Activated naive CD4-positive, alpha-beta T cell treated with anti-CD3 and anti-CD28 coated beads for 36 hours (primary cell): ENCODE measurements at regions not wholly inside any gene's neighbourhood (a gene's known extent, or its start where the extent isn't known, plus 50 kb on each side); places are given as distances from the start of the nearest gene placed in this dataset.

ENCODE experiments used
- CTCF ChIA-PET: fragments of 350-600 bp; sonication (Branson Sonifier 250); formaldehyde crosslinking; loops from one replicate; lab custom pipeline; 2021; ENCODE audit warnings: antibody characterized with exemption; lab: Charles Lee
- DNase-seq: peaks from one replicate; pipeline ENCODE4 v3.0.0-alpha.2; 2020
- H3K27ac Mint-ChIP-seq: one replicate; pipeline ENCODE4 v1.8.0; 2021; ENCODE audit warnings: mild to moderate bottlenecking, mixed read lengths
- H3K27me3 Mint-ChIP-seq: one replicate; pipeline ENCODE4 v1.8.0; 2021; ENCODE audit warnings: low read depth, mixed read lengths
- H3K36me3 Mint-ChIP-seq: one replicate; pipeline ENCODE4 v1.8.0; 2021; ENCODE audit warnings: low read depth, mixed read lengths
- H3K4me1 Mint-ChIP-seq: one replicate; pipeline ENCODE4 v1.8.0; 2021; ENCODE audit warnings: low read depth, mixed read lengths
- H3K4me3 Mint-ChIP-seq: one replicate; pipeline ENCODE4 v1.8.0; 2021; ENCODE audit warnings: mild to moderate bottlenecking, moderate library complexity, mixed read lengths
- H3K9me3 Mint-ChIP-seq: one replicate; pipeline ENCODE4 v1.8.0; 2021; ENCODE audit warnings: mixed read lengths
- intact Hi-C: fragments of 100-400 bp; cut with micrococcal nuclease; formaldehyde crosslinking; loops from one replicate; pipeline ENCODE4 v1.15.1; 2023

DNA sequence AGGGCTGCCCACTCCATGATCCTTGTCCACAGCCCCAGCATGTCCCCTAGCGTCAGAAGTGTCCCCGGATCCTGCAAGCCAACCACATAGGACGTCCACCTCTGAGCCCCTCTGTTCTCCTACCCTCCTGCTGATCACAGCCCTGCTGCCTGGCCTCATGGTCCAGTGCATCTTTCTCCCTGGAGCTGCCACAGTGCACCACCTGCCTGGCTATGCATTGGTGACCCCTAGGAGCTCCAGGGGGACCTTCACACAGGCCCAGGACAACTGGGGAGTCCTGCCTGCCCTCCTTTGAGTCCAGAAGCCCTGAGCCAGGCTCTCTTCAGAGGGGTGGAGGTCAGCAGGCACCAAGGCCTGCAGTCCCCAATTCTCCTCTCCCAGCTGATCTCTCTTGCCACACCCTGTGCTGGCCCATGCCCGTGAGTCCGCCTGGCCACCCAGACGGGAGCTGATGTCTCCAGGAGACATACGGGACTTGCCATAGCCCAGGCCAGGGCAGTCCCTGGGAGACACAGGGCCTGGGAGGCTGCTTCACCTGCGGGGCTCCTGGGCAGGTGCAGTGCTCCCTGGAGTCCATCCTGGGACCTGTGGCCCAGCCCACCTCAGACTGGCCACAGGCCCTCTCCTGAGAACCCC is 77.4 kb upstream of the RET start:
- intact Hi-C loops, result no loop called here
- Mint-ChIP-seq H3K4me1 (no peaks in the 10 kb centered on the region), H3K9me3 (no peaks in the 10 kb centered on the region), H3K27ac (no peak overlapping the region), H3K4me3 (no peak overlapping the region), H3K27me3 (no peaks in the 10 kb centered on the region), H3K36me3 (no peaks in the 10 kb centered on the region)
- DNase-seq, result no peak
- CTCF ChIA-PET, result no interaction called here

DNA sequence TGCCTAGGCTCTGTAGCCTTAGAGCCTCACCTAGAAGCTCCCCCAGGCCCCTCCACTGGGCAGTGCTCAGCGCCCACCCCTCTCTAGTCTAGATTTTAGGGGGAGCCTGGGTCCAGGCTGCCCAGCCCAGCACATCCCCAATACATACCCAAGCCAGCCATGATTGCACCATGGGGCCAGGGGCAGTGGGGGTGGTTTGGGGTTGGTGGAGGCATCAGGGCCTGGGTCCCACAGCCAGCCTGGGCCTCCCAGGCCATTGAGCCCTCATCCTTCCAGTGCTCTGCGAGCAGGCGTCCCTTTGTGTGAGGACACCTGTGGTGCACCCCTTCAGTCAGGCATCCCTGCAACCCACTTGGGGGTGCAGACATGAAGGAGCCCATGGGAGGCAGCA is 76.9 kb upstream of the RET start:
- intact Hi-C loops, result no loop called here
- no peak for DNase-seq
- Mint-ChIP-seq H3K4me3 (no peak overlapping the region), H3K4me1 (no peaks in the 10 kb centered on the region), H3K27me3 (no peaks in the 10 kb centered on the region), H3K27ac (no peak overlapping the region), H3K9me3 (no peaks in the 10 kb centered on the region), H3K36me3 (no peaks in the 10 kb centered on the region)
- CTCF ChIA-PET, result no interaction called here

DNA sequence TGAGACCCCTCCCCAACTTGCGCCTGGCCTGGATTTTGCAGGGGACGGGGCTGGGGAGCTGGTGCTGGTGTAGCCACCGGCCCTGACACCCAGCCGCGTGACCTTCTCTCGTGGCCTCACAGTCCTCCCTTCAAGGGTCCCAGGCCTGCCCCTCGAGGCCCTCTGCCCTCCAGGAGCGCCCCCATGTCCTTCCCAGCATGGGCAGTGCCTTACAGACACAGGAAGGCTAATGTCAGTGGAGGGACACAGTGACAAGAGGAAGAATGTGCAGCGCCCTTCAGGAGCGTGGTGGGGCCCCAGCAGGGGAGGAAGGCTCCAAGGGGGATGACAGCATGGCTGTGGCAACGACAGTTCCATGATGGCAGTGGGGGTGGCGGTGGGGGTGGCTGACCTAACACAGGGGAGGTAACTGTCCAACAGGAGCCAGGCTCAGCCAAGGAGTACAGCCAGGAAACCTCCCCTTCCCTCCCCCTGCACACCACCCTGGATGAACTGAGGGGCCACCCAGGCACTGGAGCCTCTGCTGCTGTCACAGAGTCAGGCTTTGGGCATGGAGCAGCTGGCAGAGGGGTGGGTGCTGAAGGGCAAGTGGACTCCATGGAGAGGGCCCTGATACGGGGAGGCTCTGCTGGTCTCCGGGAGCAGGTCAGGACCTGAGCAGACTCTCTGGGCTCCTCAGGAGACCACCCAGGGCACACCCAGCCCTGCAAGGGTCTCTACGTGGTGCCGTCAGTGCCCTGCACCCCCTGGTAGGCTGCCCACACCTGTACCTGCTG is 76.0 kb upstream of the RET start:
- no peak overlapping the region for H3K27ac Mint-ChIP-seq
- intact Hi-C loops, result no loop called here
- H3K36me3 Mint-ChIP-seq, result no peaks in the 10 kb centered on the region
- CTCF ChIA-PET, result no interaction called here
- H3K4me1 Mint-ChIP-seq, result no peaks in the 10 kb centered on the region
- DNase-seq, result no peak
- H3K27me3 Mint-ChIP-seq, result no peaks in the 10 kb centered on the region
- no peaks in the 10 kb centered on the region for H3K9me3 Mint-ChIP-seq
- no peak overlapping the region for H3K4me3 Mint-ChIP-seq

DNA sequence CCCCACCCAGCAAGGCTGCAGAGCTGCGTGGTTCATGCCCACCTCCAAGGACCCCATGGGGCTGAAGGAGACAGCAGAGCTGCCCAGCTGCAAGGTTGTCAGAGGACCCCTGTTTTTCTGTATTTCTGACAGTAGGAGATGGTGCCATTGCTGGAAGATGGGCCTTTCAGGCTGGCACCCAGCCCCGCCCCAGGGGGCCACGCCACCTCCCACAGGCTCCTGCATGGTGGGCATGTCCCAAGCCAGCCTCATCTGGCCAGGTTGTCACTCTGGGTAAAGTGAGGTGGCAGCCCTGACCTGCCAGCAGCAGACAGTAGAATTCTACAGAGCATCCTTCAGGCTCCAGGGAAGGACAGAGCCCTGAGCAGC is 75.5 kb upstream of the RET start:
- intact Hi-C loops, result no loop called here
- CTCF ChIA-PET, result no interaction called here
- no peaks in the 10 kb centered on the region for H3K9me3 Mint-ChIP-seq
- no peaks in the 10 kb centered on the region for H3K36me3 Mint-ChIP-seq
- no peaks in the 10 kb centered on the region for H3K27me3 Mint-ChIP-seq
- no peak overlapping the region for H3K4me3 Mint-ChIP-seq
- no peak overlapping the region for H3K27ac Mint-ChIP-seq
- H3K4me1 Mint-ChIP-seq, result no peaks in the 10 kb centered on the region
- no peak for DNase-seq

DNA sequence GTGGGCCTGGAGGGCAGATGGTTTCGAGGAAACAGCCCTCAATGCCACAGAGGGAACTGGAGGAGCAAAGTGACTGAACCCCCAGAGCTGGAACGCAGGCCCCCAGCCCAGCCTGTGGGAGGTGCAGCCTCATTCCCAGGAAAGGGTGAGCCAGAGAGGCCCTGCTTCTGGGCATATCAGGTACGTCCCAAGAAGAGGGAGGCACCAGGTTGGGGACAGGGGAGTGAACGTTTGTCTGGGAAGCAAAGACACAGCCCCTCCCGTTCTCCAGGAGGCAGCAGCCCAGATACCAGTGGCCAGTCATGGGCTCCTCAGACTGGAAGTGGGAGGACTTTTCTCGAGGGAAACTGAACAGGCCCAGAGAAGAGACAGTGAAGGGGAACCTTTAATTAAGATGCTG is 74.3 kb upstream of the RET start:
- H3K36me3 Mint-ChIP-seq, result no peaks in the 10 kb centered on the region
- no peaks in the 10 kb centered on the region for H3K4me1 Mint-ChIP-seq
- no peak overlapping the region for H3K4me3 Mint-ChIP-seq
- no peak for DNase-seq
- H3K27me3 Mint-ChIP-seq, result no peaks in the 10 kb centered on the region
- no peaks in the 10 kb centered on the region for H3K9me3 Mint-ChIP-seq
- CTCF ChIA-PET, result no interaction called here
- H3K27ac Mint-ChIP-seq, result no peak overlapping the region
- intact Hi-C loops, result no loop called here

DNA sequence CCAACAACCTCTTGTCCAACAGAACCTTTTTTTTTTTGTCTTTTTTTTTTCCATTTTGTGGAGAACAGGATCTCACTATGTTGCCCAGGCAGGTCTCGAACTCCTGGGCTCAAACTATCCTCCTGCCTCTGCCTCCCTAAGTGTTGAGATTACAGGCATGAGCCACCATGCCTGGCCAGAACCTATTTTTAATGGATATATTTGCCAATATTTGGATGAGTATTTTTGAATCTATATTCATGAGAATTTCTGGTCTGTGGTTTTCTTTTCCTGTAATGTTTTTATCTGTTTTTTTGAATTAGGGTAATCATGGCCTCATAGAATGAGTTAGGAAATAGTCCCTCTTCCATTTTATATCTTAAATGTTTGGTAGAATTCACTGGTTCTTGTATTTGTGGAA is 70.4 kb upstream of the RET start:
- H3K27ac Mint-ChIP-seq, result no peak overlapping the region
- H3K36me3 Mint-ChIP-seq, result peaks cover 2% of the 10 kb centered on the region
- H3K27me3 Mint-ChIP-seq, result peaks cover 3% of the 10 kb centered on the region
- H3K9me3 Mint-ChIP-seq, result no peaks in the 10 kb centered on the region
- H3K4me1 Mint-ChIP-seq, result no peaks in the 10 kb centered on the region
- CTCF ChIA-PET, result no interaction called here
- intact Hi-C loops, result no loop called here
- no peak overlapping the region for H3K4me3 Mint-ChIP-seq
- no peak for DNase-seq

DNA sequence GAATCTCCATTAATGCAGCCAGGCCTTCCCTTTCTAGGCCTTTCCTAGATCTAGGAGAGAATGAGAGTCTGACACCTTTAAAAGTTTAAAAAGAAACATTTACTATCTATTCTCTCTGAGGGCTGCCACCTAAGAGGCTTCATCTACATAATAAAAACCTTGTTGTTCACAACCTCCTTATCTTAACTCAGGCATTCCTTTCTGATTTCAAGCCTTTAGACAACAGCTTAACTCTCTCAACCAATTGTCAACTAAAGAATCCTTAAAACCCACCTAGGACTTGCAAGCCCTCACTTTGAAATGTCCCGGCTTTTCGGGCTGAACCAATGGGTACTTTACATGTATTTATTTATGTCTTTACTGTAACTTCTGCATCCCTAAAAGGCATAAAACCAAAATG is 64.3 kb upstream of the RET start:
- intact Hi-C loops, result no loop called here
- Mint-ChIP-seq H3K27me3 (peaks cover 3% of the 10 kb centered on the region), H3K9me3 (peaks cover 3% of the 10 kb centered on the region), H3K27ac (no peak overlapping the region), H3K36me3 (peaks cover 2% of the 10 kb centered on the region), H3K4me1 (no peaks in the 10 kb centered on the region), H3K4me3 (no peak overlapping the region)
- CTCF ChIA-PET, result no interaction called here
- no peak for DNase-seq

DNA sequence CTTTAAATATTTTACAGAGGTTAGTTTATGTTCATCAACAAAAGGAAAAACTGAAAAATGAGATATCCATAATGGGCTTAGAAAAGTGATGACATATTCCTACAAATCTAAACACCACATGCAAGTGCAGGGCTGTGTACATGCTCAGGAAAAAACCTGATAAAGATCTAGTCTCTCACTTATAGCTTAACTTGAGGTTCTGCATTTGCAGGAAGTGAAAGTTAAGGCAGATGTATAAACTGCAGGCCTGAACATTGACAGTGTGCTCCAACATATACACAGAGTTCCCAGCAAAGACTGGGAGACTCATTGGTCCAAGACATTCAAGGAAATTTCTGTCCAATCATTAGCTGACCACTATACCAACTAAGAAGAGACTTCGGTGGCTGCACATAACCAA is 63.8 kb upstream of the RET start:
- no peaks in the 10 kb centered on the region for H3K4me1 Mint-ChIP-seq
- H3K27ac Mint-ChIP-seq, result no peak overlapping the region
- peaks cover 2% of the 10 kb centered on the region for H3K36me3 Mint-ChIP-seq
- H3K9me3 Mint-ChIP-seq, result peaks cover 3% of the 10 kb centered on the region
- intact Hi-C loops, result no loop called here
- CTCF ChIA-PET, result no interaction called here
- H3K4me3 Mint-ChIP-seq, result no peak overlapping the region
- no peak for DNase-seq
- H3K27me3 Mint-ChIP-seq, result peaks cover 5% of the 10 kb centered on the region

DNA sequence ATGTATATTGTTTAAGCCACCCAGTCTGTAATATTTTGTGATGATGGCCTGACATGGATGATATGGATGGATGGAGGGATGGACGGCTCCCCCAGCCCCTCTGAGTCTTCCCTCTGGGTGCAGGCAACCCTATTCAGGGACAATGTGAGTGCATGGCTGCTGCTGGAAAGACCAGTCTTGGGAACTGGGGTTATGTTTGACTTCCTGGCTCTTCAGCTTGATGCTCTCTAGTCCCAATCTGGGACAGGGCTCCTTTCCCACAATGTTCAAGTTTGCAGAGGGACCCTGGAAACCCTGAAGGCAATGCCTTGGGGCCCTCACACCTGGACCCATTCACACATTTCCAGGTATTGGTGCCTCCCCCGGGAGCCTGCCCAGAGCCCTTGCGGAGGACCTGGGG is 52.3 kb upstream of the RET start:
- Mint-ChIP-seq H3K4me3 (no peak overlapping the region), H3K36me3 (no peaks in the 10 kb centered on the region), H3K27me3 (no peaks in the 10 kb centered on the region), H3K27ac (no peak overlapping the region), H3K4me1 (no peaks in the 10 kb centered on the region), H3K9me3 (no peaks in the 10 kb centered on the region)
- CTCF ChIA-PET, result interaction anchor here (0.6 to 0.9 kb wide), 2 partner anchors 55 to 132 kb away, joined by 3 to 5 read pairs; no protein-coding TSS in a partner anchor
- intact Hi-C loops, result no loop called here
- DNase-seq, result no peak

DNA sequence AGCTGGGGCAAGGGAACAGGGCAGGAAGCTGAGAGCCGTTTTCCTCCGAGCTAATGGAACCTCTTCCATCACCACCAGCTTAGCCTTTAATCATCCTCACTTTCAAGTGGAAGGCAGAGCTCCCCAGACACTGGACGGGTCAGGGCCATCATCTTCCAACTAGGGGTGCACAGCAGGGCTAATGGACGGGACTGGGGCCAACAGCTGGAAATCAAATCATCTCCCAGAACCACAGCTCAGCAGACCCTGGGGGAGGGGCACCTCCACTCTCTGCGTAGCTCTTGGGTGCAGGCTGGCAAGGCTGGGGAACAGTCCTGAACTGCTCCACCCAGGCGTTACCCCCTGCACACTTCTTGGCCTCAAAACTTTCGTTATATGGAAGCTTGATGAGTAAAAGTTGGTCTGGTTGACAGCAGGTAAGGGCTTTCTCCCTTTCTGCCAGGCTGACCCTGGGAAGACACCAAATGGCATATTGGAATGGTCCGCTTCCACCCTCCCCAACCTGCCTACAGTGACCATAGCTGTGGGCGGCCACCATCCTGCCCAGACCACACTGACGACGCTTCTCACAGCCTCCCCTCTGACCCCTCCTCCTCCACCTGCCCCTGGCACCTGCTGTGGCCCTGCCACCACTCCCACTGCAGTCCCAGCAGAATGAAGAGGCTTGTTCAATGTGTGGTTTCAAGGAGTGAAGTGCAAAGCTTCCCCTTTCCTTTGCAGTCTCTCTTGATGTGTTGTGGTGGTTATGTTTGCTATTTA is 51.7 kb upstream of the RET start:
- H3K27me3 Mint-ChIP-seq, result no peaks in the 10 kb centered on the region
- no peak for DNase-seq
- H3K9me3 Mint-ChIP-seq, result no peaks in the 10 kb centered on the region
- H3K36me3 Mint-ChIP-seq, result no peaks in the 10 kb centered on the region
- H3K4me1 Mint-ChIP-seq, result no peaks in the 10 kb centered on the region
- CTCF ChIA-PET, result interaction anchor here (0.6 to 0.9 kb wide), 2 partner anchors 55 to 133 kb away, joined by 3 to 5 read pairs; no protein-coding TSS in a partner anchor
- H3K27ac Mint-ChIP-seq, result no peak overlapping the region
- H3K4me3 Mint-ChIP-seq, result no peak overlapping the region
- intact Hi-C loops, result no loop called here

DNA sequence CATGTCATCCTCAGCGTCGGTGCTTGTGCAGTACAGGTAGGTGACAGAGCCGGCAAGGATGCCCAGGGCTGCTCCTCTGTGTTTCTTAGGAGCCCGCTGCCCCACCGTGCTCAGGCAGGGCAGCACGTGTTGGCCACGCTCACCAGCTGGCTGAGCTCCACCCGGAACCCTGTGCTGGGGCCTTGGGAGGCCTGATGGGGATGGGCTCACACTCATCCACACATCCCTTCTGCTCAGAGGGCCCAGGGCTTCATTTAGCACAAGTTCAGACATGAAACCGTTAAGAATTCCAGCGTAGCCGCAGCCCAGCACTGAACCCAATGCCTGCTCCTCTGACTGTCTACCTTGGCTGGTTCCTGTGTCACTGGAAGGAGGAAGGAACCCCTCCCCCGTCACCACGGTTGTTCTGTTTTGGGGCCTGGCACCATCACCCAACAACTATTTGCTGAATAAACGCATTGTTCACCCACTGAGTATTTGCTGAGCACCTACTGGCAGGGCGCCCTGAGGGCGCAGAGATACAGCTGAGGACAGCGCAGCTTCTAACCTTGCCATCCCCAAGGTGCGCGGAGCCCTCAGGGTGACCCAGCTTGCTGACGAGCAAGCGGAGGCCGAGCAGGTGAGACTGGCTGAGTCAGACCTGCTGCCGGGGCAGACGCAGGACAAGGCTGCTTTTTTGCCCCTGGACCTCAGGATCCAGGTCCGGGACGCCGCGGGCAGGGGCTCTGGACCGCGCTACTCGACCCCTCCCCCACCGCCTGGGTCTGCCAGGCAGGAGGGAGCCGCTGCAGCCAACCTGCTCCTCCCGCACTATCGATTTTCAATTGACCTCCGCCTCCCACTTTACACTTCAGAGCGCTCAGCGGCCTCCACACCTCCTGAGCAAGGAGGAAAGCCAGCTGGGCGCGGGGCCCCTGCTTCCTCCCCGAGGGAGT is 50.6 kb upstream of the RET start:
- Mint-ChIP-seq H3K4me3 (no peak overlapping the region), H3K27ac (no peak overlapping the region), H3K9me3 (no peaks in the 10 kb centered on the region), H3K36me3 (no peaks in the 10 kb centered on the region), H3K27me3 (no peaks in the 10 kb centered on the region), H3K4me1 (no peaks in the 10 kb centered on the region)
- DNase-seq, result no peak
- CTCF ChIA-PET, result no interaction called here
- intact Hi-C loops, result no loop called here
